Left lung (tissue), 4 donors: ENCODE measurements at regions not wholly inside any gene's neighbourhood (a gene's known extent, or its start where the extent isn't known, plus 50 kb on each side); places are given as distances from the start of the nearest gene placed in this dataset.
"Not testable (repeated sequence)": the region's sequence is repeated elsewhere in the genome, so short reads cannot be mapped to it uniquely, and the experiment has no call there.

Experiments used
- ATAC-seq: fragments of 200-7000 bp; cut with Tn5 transposase; one replicate; pipeline ENCODE4 v1.9.1; 2020; ENCODE audit warnings: moderate library complexity
- DNase-seq, 4 donors: peaks; one replicate each; pipeline ENCODE4 v3.0.0-alpha.2; 2013 to 2020
- H3K27ac ChIP-seq, 2 donors: fragments of 200-600 bp; sonication (generic) in 1 of 2; one replicate each; pipeline versions ENCODE4 v1.5.0 to v1.8.0; 2020 to 2021
- H3K27me3 ChIP-seq, 2 donors: fragments of 200-600 bp; sonication (generic) in 1 of 2; one replicate each; pipeline versions ENCODE4 v1.5.0 to v1.8.0; 2020 to 2021
- H3K36me3 ChIP-seq, 2 donors: fragments of 200-600 bp; sonication (generic) in 1 of 2; one replicate each; pipeline versions ENCODE4 v1.5.0 to v1.8.0; 2020 to 2021
- H3K4me1 ChIP-seq, 2 donors: fragments of 200-600 bp; one replicate each; pipeline ENCODE4 v1.8.0; 2021
- H3K4me3 ChIP-seq, 2 donors: fragments of 200-600 bp; sonication (generic) in 1 of 2; one replicate each; pipeline versions ENCODE4 v1.5.0 to v1.8.0; 2020 to 2021; ENCODE audit warnings: mild to moderate bottlenecking in 1 of 2
- H3K9me3 ChIP-seq, 2 donors: fragments of 200-600 bp; sonication (generic) in 1 of 2; one replicate each; pipeline versions ENCODE4 v1.5.0 to v1.8.0; 2020 to 2021
- CTCF ChIP-seq, 2 donors: fragments of 200-600 bp; sonication (generic) in 1 of 2; IDR thresholded peaks; one replicate each; pipeline versions ENCODE4 v1.5.0 to v1.8.0; 2021; ENCODE audit warnings: antibody characterized with exemption in 2 of 2
- intact Hi-C, 2 donors: fragments of 100-400 bp; cut with DNase I; formaldehyde crosslinking; loops; one replicate each; pipeline versions ENCODE4 v1.11.2 to v1.14.2; 2022
- donor health status: DM: no; HTN: yes; CAD: no.
- donor health status: DM: no; HTN: no; CAD: no.

GRCh38 chr1:229131243-229132105 lies 139.4 kb upstream of the RAB4A start:
- Histone ChIP-seq H3K4me3 (no peak overlapping the region), H3K27ac (no peak overlapping the region), H3K27me3 (no peaks in the 10 kb centered on the region), H3K36me3 (no peaks in the 10 kb centered on the region), H3K9me3 (peaks cover 0 to 12% of the 10 kb centered on the region in 2 donors), H3K4me1 (peaks cover 0 to 59% of the 10 kb centered on the region in 2 donors)
- intact Hi-C loops = no loop called here
- no peak for ATAC-seq
- no peak for TF ChIP-seq CTCF (IDR thresholded peaks at IDR 0.05)
- no peak for DNase-seq

GRCh38 chr1:229132106-229132443 lies 138.8 kb upstream of the RAB4A start:
- H3K27ac ChIP-seq = no peak overlapping the region
- no peak for ATAC-seq
- H3K4me3 ChIP-seq = no peak overlapping the region
- no peak for TF ChIP-seq CTCF (IDR thresholded peaks at IDR 0.05)
- H3K4me1 ChIP-seq = peaks cover 0 to 61% of the 10 kb centered on the region in 2 donors
- intact Hi-C loops = no loop called here
- DNase-seq = no peak
- peaks cover 0 to 12% of the 10 kb centered on the region in 2 donors for H3K9me3 ChIP-seq
- H3K36me3 ChIP-seq = no peaks in the 10 kb centered on the region
- H3K27me3 ChIP-seq = no peaks in the 10 kb centered on the region

- no peaks in the 10 kb centered on the region for H3K27me3 ChIP-seq
- H3K4me3 ChIP-seq = no peak overlapping the region
- TF ChIP-seq CTCF (IDR thresholded peaks at IDR 0.05) = no peak
- no peak overlapping the region for H3K27ac ChIP-seq
- intact Hi-C loops = no loop called here
- no peaks in the 10 kb centered on the region for H3K36me3 ChIP-seq
- peaks cover 0 to 58% of the 10 kb centered on the region in 2 donors for H3K4me1 ChIP-seq
- DNase-seq (no peak), ATAC-seq (no peak)
- H3K9me3 ChIP-seq = peaks cover 0 to 12% of the 10 kb centered on the region in 2 donors
These were observed 138.2 kb upstream of the RAB4A start for GRCh38 chr1:229132706-229133105.

GRCh38 chr1:229133151-229133550 lies 137.8 kb upstream of the RAB4A start:
- Histone ChIP-seq H3K27me3 (no peaks in the 10 kb centered on the region), H3K4me3 (no peak overlapping the region), H3K27ac (no peak overlapping the region), H3K36me3 (no peaks in the 10 kb centered on the region), H3K4me1 (peaks cover 0 to 53% of the 10 kb centered on the region in 2 donors), H3K9me3 (peaks cover 0 to 12% of the 10 kb centered on the region in 2 donors)
- intact Hi-C loops = no loop called here
- no peak for DNase-seq
- no peak for ATAC-seq
- TF ChIP-seq CTCF (IDR thresholded peaks at IDR 0.05) = no peak

- H3K36me3 ChIP-seq = no peaks in the 10 kb centered on the region
- intact Hi-C loops = no loop called here
- H3K27ac ChIP-seq = peak overlapping the region in 1 of 2 donors; percentile 14
- ATAC-seq (no peak), DNase-seq (no peak)
- H3K4me1 ChIP-seq = peaks cover 0 to 50% of the 10 kb centered on the region in 2 donors
- peaks cover 0 to 12% of the 10 kb centered on the region in 2 donors for H3K9me3 ChIP-seq
- no peaks in the 10 kb centered on the region for H3K27me3 ChIP-seq
- TF ChIP-seq CTCF (IDR thresholded peaks at IDR 0.05) = no peak
- no peak overlapping the region for H3K4me3 ChIP-seq
These were observed 137.1 kb upstream of the RAB4A start for GRCh38 chr1:229133811-229134210.

GRCh38 chr1:229134381-229135217 lies 136.3 kb upstream of the RAB4A start:
- H3K27me3 ChIP-seq, DNase-seq, H3K27ac ChIP-seq, ATAC-seq, intact Hi-C loops, H3K36me3 ChIP-seq, H3K4me3 ChIP-seq: not testable (repeated sequence)
- Histone ChIP-seq H3K9me3 (peaks cover 0 to 12% of the 10 kb centered on the region in 2 donors), H3K4me1 (peaks cover 0 to 42% of the 10 kb centered on the region in 2 donors)
